Embryonic facial prominence (tissue), 1 donor: ENCODE measurements at regions not wholly inside any gene's neighbourhood (a gene's known extent, or its start where the extent isn't known, plus 50 kb on each side); places are given as distances from the start of the nearest gene placed in this dataset.

Experiments
- DNase-seq: peaks from one replicate; pipeline ENCODE4 v3.0.0-alpha.2; 2016; ENCODE audit errors: extremely low spot score

GRCh38 chr12:39047539-39048262, 142.3 kb upstream of the CPNE8 start:
- no peak for DNase-seq

DNA sequence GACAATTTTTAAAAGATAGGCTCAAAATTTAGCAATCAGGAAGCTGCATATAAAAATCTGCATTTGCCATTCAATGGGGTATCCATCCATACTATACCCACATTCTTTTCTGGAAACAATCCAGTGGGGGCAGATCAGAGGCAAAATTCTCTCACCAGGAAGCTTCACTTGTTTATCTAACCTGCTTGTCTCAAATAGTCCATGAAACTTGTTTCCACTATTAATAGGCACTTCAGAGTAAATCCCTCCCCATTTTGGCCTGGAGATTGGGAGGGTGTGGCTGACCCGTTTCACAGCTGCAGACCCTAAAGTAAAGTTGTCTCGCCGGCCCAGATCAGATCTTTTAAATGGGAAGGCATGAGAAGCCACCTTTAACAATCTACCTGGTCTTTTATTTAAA, 139.4 kb upstream of the CPNE8 start:
- no peak for DNase-seq

- no peak for DNase-seq
Measured at GRCh38 chr12:39043424-39043822, 138.0 kb upstream of the CPNE8 start.

- no peak for DNase-seq
Measured at GRCh38 chr12:39040275-39040674, 134.9 kb upstream of the CPNE8 start.

DNA sequence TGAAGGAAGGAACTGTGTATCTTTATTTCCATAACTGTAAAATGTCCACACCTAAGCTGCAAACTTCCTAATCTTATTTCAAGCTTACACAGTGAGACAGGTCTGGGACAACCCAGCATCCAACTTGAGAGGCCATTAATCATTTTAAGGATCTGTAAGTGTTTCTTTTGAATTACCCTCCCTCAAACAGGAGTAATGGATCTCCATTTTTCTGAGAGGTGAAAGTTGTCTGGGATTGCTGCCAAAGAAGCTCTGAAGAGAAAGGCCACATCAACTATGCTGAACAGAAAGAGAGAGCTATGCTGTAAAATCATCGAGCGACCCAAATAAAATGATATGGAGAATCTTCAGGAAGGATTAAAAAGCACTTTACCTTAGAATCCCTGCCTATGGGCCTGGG, 131.7 kb upstream of the CPNE8 start:
- no peak for DNase-seq

- no peak for DNase-seq
Measured at GRCh38 chr12:39036105-39036504, 130.7 kb upstream of the CPNE8 start.

GRCh38 chr12:39033782-39034181, 128.4 kb upstream of the CPNE8 start:
- DNase-seq = no peak

- DNase-seq = no peak
Measured at GRCh38 chr12:39032448-39032847, 127.1 kb upstream of the CPNE8 start.

- DNase-seq = no peak
Measured at GRCh38 chr12:39032034-39032433, 126.6 kb upstream of the CPNE8 start.

- no peak for DNase-seq
Measured at GRCh38 chr12:39028382-39028781, 123.0 kb upstream of the CPNE8 start.

GRCh38 chr12:39012870-39013269, 107.5 kb upstream of the CPNE8 start:
- DNase-seq = no peak

DNA sequence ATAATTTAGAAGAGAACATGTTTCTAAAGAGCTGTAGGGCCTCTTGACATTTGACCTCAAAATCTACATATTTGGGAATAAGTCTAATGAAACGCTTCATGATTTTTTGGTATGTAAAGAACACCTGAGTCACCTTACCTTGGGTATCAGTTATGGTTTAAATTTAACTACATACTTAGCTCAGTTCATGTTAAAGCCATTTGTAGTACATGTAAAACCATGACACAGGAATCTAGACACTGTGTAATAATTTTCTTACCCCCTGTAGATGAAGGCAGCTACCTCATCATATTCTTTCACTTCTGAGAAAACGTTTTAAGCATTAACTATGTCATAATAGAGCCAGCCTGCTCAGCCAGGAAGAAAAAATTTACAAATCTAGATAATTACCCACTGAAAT, 105.8 kb upstream of the CPNE8 start:
- no peak for DNase-seq

DNA sequence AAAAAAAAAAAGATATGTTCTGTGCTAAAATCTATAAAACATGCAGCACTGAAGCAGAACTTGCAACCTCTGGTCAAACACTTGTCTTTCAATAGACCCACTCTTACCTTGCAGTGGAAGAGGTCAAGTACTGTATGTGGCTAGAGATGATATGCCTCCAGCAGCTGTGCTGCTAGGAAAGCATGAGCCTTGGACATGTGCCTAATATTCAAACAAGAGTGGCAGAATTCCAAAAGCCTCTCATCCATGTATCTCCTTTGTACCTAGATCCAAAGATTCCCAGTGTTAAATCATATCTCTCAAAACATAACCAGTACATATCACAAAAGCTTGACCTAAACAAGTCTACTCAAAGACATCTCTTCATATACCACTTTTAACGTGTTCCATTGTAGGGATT, 105.0 kb upstream of the CPNE8 start:
- no peak for DNase-seq

DNA sequence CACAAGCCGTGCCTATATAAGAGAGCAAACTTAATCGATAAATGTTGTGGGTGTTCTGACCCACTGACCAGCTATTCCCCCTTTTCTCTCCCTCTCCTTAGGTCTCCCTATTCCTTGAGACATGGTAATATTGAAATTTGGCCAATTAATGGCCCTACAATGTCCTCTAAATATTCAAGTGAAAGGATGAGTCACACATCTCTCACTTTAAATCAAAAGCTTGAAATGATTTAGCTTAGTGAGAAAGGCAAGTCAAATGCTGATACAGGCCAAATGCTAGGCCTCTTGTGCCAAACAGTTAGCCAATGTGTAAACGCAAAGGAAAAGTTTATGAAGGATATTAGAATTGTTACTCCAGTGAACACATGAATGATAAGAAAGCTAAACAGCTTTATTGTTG, 102.2 kb upstream of the CPNE8 start:
- DNase-seq = no peak

DNA sequence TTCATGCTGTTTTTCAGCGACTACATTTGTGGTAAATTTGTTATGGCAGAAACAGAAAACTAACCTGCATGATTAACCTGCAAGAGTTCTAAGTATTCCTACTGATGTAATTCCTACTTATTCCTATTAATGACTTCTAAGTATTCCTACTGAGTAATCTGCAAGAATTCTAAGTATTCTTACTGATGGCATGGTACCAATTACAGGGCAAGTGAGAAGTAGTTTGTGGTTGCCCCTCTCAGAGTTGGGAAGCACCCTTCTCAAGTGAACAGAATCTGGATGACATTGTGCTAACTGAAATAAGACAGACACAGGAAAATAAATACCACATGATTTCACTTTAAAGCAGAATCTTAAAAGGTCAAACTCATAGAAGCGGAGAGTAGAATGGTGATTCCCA, 100.9 kb upstream of the CPNE8 start:
- no peak for DNase-seq

DNA sequence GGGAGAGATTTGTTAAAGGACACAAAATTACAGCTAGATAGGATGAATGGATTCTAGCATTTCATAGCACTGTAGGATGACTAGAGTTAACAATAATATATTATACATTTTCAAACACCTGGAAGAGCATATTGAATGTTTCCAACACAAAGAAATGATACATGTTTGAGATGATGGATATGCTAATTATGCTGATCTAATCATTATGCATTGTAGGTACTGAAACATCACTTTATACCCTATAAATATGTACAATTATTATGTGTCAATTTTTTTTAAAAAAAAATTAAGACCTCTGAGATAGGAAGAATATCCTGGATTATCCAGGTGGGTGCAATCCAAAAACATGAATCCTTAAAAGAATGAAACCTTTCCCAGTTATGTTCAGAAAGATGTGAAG, 100.3 kb upstream of the CPNE8 start:
- DNase-seq = no peak

- no peak for DNase-seq
Measured at GRCh38 chr12:39003541-39004155, 98.3 kb upstream of the CPNE8 start.

DNA sequence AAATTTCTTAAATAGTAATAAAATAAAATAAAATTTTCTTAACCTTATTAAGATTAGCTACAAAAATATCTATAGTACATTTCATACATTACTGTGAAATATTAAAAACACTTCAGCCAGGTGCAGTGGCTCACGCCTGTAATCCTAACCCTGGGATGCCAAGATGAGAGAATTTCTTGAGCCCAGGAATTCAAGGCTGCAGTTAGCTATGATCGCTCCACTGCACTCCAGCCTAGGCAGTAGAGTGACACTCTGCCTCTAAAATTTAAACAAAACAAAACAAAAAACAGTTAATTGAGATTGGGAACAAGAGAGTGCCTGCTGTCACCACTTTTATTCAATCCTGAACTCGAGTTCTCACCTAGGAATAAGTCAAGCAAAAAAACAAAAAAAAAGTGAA, 95.0 kb upstream of the CPNE8 start:
- DNase-seq = no peak

- DNase-seq = no peak
Measured at GRCh38 chr12:38998887-38999482, 93.6 kb upstream of the CPNE8 start.

DNA sequence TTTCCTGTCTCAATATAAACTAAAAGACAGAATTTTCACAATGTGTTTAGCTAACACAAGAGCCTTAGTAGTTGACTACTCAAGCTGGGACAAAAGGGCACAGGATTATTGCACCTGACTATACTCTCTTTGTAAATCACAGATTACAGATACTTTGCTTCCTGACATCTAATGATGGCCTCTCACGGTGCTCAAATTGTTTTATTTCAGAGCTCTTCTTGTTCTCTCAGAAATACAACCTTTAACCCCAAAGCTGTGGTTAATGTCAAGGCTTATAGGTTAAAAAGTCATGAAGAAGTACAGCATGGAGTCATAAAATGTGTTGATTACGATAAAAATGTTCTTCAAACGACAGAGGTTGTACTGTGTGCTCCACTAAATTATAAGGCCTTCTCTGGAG, 89.9 kb upstream of the CPNE8 start:
- DNase-seq = no peak

DNA sequence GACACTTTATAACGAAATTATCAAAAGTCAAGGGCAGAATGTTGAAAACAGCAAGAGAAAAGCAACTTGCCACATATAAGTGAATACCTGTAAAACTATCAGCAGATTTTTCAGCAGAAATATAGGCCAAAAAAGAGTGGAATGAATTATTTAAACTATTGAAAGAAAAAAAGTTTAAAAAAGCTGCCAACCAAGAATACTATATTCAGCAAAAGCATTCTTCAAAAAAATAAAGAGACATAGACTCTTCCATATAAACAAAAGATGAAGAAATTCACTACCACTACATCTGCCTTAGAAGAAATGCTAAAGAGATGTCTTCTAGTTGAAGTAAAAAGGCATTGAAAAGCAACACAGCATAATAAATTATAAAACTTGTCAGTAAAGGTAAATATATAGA, 80.6 kb upstream of the CPNE8 start:
- DNase-seq = no peak

- DNase-seq = no peak
Measured at GRCh38 chr12:38984388-38984787, 79.0 kb upstream of the CPNE8 start.

DNA sequence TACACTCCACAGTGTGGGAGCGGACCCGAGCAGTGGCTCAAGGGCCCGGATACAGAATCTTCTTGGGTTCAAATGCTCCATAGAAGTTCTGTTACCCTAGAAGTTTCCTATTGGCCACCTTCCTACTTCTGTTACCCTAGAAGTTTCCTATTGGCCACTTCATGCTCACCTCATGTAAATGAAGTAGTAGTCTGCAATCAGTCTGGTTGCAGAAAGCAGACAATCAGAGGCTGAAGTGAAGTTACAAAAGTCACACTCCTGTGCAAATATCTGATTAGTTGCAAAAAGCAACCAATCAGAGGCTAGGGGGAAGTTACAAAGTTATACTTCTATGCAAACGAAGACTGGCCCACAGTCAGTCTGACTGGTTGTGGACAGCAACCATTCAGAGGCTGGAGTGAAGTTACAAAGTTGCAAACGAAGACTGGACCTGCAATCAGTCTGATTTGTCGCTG, 77.8 kb upstream of the CPNE8 start:
- DNase-seq = no peak
